ENCODE measurements at regions not wholly inside any gene's neighbourhood (a gene's known extent, or its start where the extent isn't known, plus 50 kb on each side); places are given as distances from the start of the nearest gene placed in this dataset.
"Not testable (repeated sequence)": the region's sequence is repeated elsewhere in the genome, so short reads cannot be mapped to it uniquely, and the experiment has no call there.

GRCh38 chr4:189784651-189785050, 156.0 kb upstream of the FRG1 start:
- H3K27me3 Mint-ChIP-seq: no peaks in the 10 kb centered on the region
- no peak overlapping the region for H3K27ac Mint-ChIP-seq
- H3K36me3 Mint-ChIP-seq: no peaks in the 10 kb centered on the region
- H3K9me3 Mint-ChIP-seq: no peaks in the 10 kb centered on the region
- no peak for DNase-seq
- no peak overlapping the region for H3K4me3 Mint-ChIP-seq
- CTCF ChIA-PET: no interaction called here
- no peaks in the 10 kb centered on the region for H3K4me1 Mint-ChIP-seq

GRCh38 chr4:189785257-189785656, 155.4 kb upstream of the FRG1 start:
- no peaks in the 10 kb centered on the region for H3K27me3 Mint-ChIP-seq
- no peak overlapping the region for H3K27ac Mint-ChIP-seq
- no peaks in the 10 kb centered on the region for H3K4me1 Mint-ChIP-seq
- no peaks in the 10 kb centered on the region for H3K9me3 Mint-ChIP-seq
- CTCF ChIA-PET: no interaction called here
- DNase-seq: no peak
- H3K36me3 Mint-ChIP-seq: no peaks in the 10 kb centered on the region
- H3K4me3 Mint-ChIP-seq: no peak overlapping the region

- Mint-ChIP-seq H3K4me3 (no peak overlapping the region), H3K36me3 (no peaks in the 10 kb centered on the region), H3K27ac (no peak overlapping the region), H3K27me3 (no peaks in the 10 kb centered on the region), H3K4me1 (no peaks in the 10 kb centered on the region), H3K9me3 (no peaks in the 10 kb centered on the region)
- CTCF ChIA-PET: no interaction called here
- no peak for DNase-seq
Measured at GRCh38 chr4:189786447-189786846, 154.2 kb upstream of the FRG1 start.

- no peak for DNase-seq
- H3K4me3 Mint-ChIP-seq: no peak overlapping the region
- H3K36me3 Mint-ChIP-seq: no peaks in the 10 kb centered on the region
- H3K27me3 Mint-ChIP-seq: no peaks in the 10 kb centered on the region
- no peaks in the 10 kb centered on the region for H3K4me1 Mint-ChIP-seq
- H3K27ac Mint-ChIP-seq: no peak overlapping the region
- CTCF ChIA-PET: no interaction called here
- no peaks in the 10 kb centered on the region for H3K9me3 Mint-ChIP-seq
Measured at GRCh38 chr4:189787216-189788031, 153.2 kb upstream of the FRG1 start.

- H3K9me3 Mint-ChIP-seq: no peaks in the 10 kb centered on the region
- no peak overlapping the region for H3K4me3 Mint-ChIP-seq
- H3K4me1 Mint-ChIP-seq: no peaks in the 10 kb centered on the region
- H3K27ac Mint-ChIP-seq: no peak overlapping the region
- H3K36me3 Mint-ChIP-seq: no peaks in the 10 kb centered on the region
- peak; percentile 71 for DNase-seq
- no peaks in the 10 kb centered on the region for H3K27me3 Mint-ChIP-seq
- CTCF ChIA-PET: interaction anchor here (0.6 to 1.6 kb wide), 8 partner anchors 9 to 357 kb away, joined by 3 to 7 read pairs (median 3); no protein-coding TSS in a partner anchor
Measured at GRCh38 chr4:189792924-189793618, 147.6 kb upstream of the FRG1 start.

- CTCF ChIA-PET: no interaction called here
Measured at GRCh38 chr4:189800545-189801088, 140.1 kb upstream of the FRG1 start.

GRCh38 chr4:189802884-189803283, 137.8 kb upstream of the FRG1 start:
- Mint-ChIP-seq H3K27me3 (no peaks in the 10 kb centered on the region), H3K27ac (no peak overlapping the region), H3K4me3 (no peak overlapping the region), H3K36me3 (no peaks in the 10 kb centered on the region), H3K9me3 (peaks cover 13% of the 10 kb centered on the region), H3K4me1 (no peaks in the 10 kb centered on the region)
- no peak for DNase-seq
- CTCF ChIA-PET: no interaction called here

More at GRCh38 chr4:189800545-189801088, 140.1 kb upstream of the FRG1 start:
- no peak for DNase-seq
- Mint-ChIP-seq H3K4me3 (no peak overlapping the region), H3K27me3 (no peaks in the 10 kb centered on the region), H3K9me3 (peaks cover 10% of the 10 kb centered on the region), H3K36me3 (no peaks in the 10 kb centered on the region), H3K27ac (no peak overlapping the region), H3K4me1 (no peaks in the 10 kb centered on the region)

GRCh38 chr4:189804894-189805293, 135.8 kb upstream of the FRG1 start:
- Mint-ChIP-seq H3K4me3 (no peak overlapping the region), H3K27ac (no peak overlapping the region), H3K36me3 (no peaks in the 10 kb centered on the region), H3K4me1 (no peaks in the 10 kb centered on the region), H3K9me3 (peaks cover 14% of the 10 kb centered on the region), H3K27me3 (no peaks in the 10 kb centered on the region)
- CTCF ChIA-PET: no interaction called here
- no peak for DNase-seq

GRCh38 chr4:189806506-189806905, 134.2 kb upstream of the FRG1 start:
- DNase-seq: no peak
- H3K27ac Mint-ChIP-seq: no peak overlapping the region
- H3K4me1 Mint-ChIP-seq: no peaks in the 10 kb centered on the region
- CTCF ChIA-PET: no interaction called here
- no peaks in the 10 kb centered on the region for H3K36me3 Mint-ChIP-seq
- H3K27me3 Mint-ChIP-seq: no peaks in the 10 kb centered on the region
- H3K4me3 Mint-ChIP-seq: no peak overlapping the region
- peaks cover 18% of the 10 kb centered on the region for H3K9me3 Mint-ChIP-seq

GRCh38 chr4:189807031-189807430, 133.6 kb upstream of the FRG1 start:
- no peaks in the 10 kb centered on the region for H3K36me3 Mint-ChIP-seq
- no peaks in the 10 kb centered on the region for H3K27me3 Mint-ChIP-seq
- H3K27ac Mint-ChIP-seq: no peak overlapping the region
- DNase-seq: no peak
- CTCF ChIA-PET: no interaction called here
- peaks cover 18% of the 10 kb centered on the region for H3K9me3 Mint-ChIP-seq
- no peaks in the 10 kb centered on the region for H3K4me1 Mint-ChIP-seq
- H3K4me3 Mint-ChIP-seq: no peak overlapping the region

GRCh38 chr4:189809241-189809735, 131.4 kb upstream of the FRG1 start:
- H3K27ac Mint-ChIP-seq: no peak overlapping the region
- H3K36me3 Mint-ChIP-seq: no peaks in the 10 kb centered on the region
- H3K27me3 Mint-ChIP-seq: no peaks in the 10 kb centered on the region
- H3K4me3 Mint-ChIP-seq: no peak overlapping the region
- H3K9me3 Mint-ChIP-seq: peaks cover 16% of the 10 kb centered on the region
- CTCF ChIA-PET: no interaction called here
- H3K4me1 Mint-ChIP-seq: no peaks in the 10 kb centered on the region
- no peak for DNase-seq

GRCh38 chr4:189809839-189810238, 130.8 kb upstream of the FRG1 start:
- Mint-ChIP-seq H3K4me3 (no peak overlapping the region), H3K4me1 (no peaks in the 10 kb centered on the region), H3K9me3 (peaks cover 15% of the 10 kb centered on the region), H3K36me3 (no peaks in the 10 kb centered on the region), H3K27ac (no peak overlapping the region), H3K27me3 (no peaks in the 10 kb centered on the region)
- DNase-seq: no peak
- CTCF ChIA-PET: no interaction called here

GRCh38 chr4:189810318-189811181, 130.1 kb upstream of the FRG1 start:
- H3K4me3 Mint-ChIP-seq, H3K36me3 Mint-ChIP-seq, H3K9me3 Mint-ChIP-seq, DNase-seq, H3K27ac Mint-ChIP-seq, H3K4me1 Mint-ChIP-seq, H3K27me3 Mint-ChIP-seq, CTCF ChIA-PET: not testable (repeated sequence)
